Choroid plexus epithelial cell (primary cell): ENCODE measurements at regions not wholly inside any gene's neighbourhood (a gene's known extent, or its start where the extent isn't known, plus 50 kb on each side); places are given as distances from the start of the nearest gene placed in this dataset.

ENCODE experiments used
- DNase-seq: peaks from one replicate; pipeline ENCODE4 v3.0.0-alpha.2; 2010; ENCODE audit warnings: low read depth
- H3K4me3 ChIP-seq: 2 replicates; pipeline ENCODE4 v1.5.1; 2011; ENCODE audit warnings: low read depth, mild to moderate bottlenecking, control low read depth, low read length, moderate library complexity
- CTCF ChIP-seq: conservative IDR thresholded peaks from 2 replicates; pipeline ENCODE4 v1.5.1; 2011; ENCODE audit warnings: low read depth, mild to moderate bottlenecking, control low read depth, inconsistent platforms, low read length, moderate library complexity

- H3K4me3 ChIP-seq: no peak overlapping the region
- DNase-seq: no peak
Measured at GRCh38 chrX:10051866-10052480, 84.8 kb downstream of the CLDN34 start.

GRCh38 chrX:10052906-10053625 lies 85.9 kb downstream of the CLDN34 start:
- H3K4me3 ChIP-seq: no peak overlapping the region
- TF ChIP-seq CTCF: no peak
- DNase-seq: no peak

More at GRCh38 chrX:10051866-10052480, 84.8 kb downstream of the CLDN34 start:
- no peak for TF ChIP-seq CTCF

- H3K4me3 ChIP-seq: no peak overlapping the region
- TF ChIP-seq CTCF: no peak
- DNase-seq: no peak
Measured at GRCh38 chrX:10054396-10054795, 87.2 kb downstream of the CLDN34 start.

DNA sequence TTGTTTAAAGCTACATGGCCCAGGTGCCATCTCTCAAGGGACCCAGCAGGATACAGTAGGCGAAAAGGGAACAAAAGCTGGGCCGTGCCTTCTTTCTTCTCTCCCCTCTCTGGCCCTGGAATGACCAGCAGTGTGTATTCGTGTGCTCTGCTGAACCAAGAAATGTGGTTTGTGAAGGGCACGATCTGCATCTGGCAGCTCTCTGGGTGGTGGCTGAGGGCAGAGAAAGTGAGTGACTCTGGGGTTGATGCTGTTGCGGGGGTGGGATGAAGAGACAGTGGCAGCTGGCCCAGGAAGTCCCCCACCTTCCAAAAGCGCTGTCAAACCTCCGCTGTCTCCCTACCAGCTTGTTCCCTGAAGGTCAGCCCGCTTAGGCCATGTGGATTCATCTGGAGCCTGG lies 88.3 kb downstream of the CLDN34 start:
- TF ChIP-seq CTCF: no peak
- no peak for DNase-seq

DNA sequence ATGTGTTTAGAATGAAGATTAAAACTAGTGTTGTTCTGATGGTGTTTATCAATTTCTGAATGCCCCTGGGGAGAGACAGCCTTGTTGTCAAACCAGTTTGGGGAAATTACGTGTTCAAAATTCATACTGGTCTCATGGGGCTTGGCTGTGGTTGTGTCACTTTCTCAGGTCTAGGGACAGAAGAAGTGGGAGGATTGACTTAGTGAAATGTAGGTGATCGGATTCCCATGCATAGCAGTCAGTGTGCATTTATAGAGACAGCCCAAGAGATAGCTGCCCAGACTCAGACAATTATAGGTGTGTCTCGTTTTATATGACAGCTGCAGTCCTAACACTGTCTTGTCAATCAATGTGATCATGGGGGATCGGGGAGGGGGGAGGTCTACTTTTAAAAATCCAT lies 94.4 kb upstream of the CLCN4 start:
- no peak for DNase-seq
- no peak for TF ChIP-seq CTCF
- no peak overlapping the region for H3K4me3 ChIP-seq

More for the DNA sequence above, 88.3 kb downstream of the CLDN34 start:
- no peak overlapping the region for H3K4me3 ChIP-seq

- H3K4me3 ChIP-seq: no peak overlapping the region
- no peak for DNase-seq
- TF ChIP-seq CTCF: no peak
Measured at GRCh38 chrX:10062980-10063379, 93.8 kb upstream of the CLCN4 start.

DNA sequence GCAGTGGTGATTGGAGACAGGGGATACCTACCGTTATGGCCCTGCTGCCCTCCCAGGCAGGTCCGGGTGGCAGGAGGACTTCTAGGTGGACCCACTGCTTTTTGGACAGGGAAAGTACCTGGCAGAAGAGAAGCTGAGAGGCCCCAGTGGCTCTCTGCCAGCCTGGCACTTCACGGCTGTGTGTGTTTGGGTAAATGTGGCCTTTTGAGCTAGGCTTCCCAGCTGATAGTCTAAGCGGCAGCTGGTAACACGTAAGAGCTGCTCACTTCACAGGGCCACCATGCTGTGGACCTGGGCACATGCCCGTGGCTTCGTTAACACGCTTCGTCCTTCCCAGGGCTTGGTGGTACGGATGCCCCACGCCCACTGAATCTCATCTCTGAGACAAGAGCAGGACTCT lies 92.0 kb upstream of the CLCN4 start:
- no peak overlapping the region for H3K4me3 ChIP-seq
- DNase-seq: no peak
- TF ChIP-seq CTCF: no peak
